ENCODE measurements at regions not wholly inside any gene's neighbourhood (a gene's known extent, or its start where the extent isn't known, plus 50 kb on each side); places are given as distances from the start of the nearest gene placed in this dataset.
A peak's percentile ranks its signal among the peaks of the same experiment; 100 is the strongest.

DNA sequence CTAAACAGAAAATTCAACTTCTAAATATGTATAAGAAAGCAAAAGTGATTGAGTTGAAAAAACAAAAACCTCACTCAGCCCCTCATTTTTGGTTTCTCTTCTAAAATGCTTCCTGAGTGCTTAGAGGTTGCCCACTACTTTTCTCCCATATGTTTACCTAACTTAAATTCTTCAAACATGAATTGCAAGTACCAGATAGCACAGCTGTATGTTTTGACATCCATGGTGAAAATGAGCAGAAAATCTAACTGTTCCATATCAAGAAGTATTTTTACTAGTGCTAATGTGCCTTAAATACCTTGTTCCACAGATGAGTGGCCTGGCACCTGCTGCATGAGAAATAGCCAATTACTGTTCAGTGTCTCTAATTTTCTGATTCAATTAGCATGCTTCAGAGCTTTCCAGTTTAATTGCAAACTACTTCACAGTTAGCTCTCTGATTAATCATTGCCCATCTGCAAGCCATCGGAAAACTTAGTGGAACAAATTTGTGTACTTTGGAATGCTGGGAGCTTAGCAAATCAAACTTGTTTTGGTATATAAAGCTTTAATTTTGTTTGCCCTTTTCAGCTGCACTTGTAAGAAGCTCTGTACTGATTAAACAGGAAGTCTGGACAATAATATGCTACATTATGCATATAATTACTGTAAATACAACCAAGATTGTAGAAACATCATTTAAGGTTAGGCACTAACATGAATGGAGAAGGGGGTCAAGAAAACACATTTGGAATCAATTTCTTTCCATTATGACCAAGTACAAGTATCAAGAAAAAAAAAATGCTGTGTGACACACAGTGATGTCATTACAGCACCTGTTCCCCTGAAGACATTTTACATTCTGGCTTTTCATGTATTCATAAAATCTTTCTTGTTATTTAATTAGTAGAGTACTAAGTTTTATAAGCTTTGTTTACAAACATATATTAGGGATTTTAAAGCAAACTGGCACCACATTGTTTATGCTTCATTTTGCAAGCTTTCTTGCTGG lies 65.6 kb downstream of the POU5F2 start:
- H3K9ac ChIP-seq (ENCODE audit: low read length): 0 out of 2 replicates have a peak overlapping the region, but pooled peaks have one; percentile 2
- H2AFZ ChIP-seq (ENCODE audit: low read depth, low read length): no peak overlapping the region
- no peaks in the 10 kb centered on the region for H3K36me3 ChIP-seq (replicated peaks; ENCODE audit: low read depth, low read length)
- no peaks in the 10 kb centered on the region for H3K79me2 ChIP-seq (ENCODE audit: low read length)
- peaks cover 39% of the 10 kb centered on the region for H3K4me1 ChIP-seq (ENCODE audit: low read length)
- H3K4me2 ChIP-seq (ENCODE audit: low read length): peak overlapping the region; percentile 64
- no peaks in the 10 kb centered on the region for H4K20me1 ChIP-seq (ENCODE audit: insufficient read depth, low read length)
- H3K27me3 ChIP-seq (ENCODE audit: low read depth, low read length): no peaks in the 10 kb centered on the region
- no peak for TF ChIP-seq EZH2phosphoT487 (IDR thresholded peaks at IDR 0.05; ENCODE audit: low read depth)
- TF ChIP-seq, protein P1, sequence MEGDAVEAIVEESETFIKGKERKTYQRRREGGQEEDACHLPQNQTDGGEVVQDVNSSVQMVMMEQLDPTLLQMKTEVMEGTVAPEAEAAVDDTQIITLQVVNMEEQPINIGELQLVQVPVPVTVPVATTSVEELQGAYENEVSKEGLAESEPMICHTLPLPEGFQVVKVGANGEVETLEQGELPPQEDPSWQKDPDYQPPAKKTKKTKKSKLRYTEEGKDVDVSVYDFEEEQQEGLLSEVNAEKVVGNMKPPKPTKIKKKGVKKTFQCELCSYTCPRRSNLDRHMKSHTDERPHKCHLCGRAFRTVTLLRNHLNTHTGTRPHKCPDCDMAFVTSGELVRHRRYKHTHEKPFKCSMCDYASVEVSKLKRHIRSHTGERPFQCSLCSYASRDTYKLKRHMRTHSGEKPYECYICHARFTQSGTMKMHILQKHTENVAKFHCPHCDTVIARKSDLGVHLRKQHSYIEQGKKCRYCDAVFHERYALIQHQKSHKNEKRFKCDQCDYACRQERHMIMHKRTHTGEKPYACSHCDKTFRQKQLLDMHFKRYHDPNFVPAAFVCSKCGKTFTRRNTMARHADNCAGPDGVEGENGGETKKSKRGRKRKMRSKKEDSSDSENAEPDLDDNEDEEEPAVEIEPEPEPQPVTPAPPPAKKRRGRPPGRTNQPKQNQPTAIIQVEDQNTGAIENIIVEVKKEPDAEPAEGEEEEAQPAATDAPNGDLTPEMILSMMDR (IDR thresholded peaks at IDR 0.05; ENCODE audit: low read depth, low read length): no peak
- H3K9me3 ChIP-seq (ENCODE audit: insufficient read depth, low read length): no peaks in the 10 kb centered on the region
- H3K27ac ChIP-seq (ENCODE audit: low read length): peak overlapping the region; percentile 69
- H3K4me3 ChIP-seq (ENCODE audit: low read length): peak overlapping the region; percentile 40

DNA sequence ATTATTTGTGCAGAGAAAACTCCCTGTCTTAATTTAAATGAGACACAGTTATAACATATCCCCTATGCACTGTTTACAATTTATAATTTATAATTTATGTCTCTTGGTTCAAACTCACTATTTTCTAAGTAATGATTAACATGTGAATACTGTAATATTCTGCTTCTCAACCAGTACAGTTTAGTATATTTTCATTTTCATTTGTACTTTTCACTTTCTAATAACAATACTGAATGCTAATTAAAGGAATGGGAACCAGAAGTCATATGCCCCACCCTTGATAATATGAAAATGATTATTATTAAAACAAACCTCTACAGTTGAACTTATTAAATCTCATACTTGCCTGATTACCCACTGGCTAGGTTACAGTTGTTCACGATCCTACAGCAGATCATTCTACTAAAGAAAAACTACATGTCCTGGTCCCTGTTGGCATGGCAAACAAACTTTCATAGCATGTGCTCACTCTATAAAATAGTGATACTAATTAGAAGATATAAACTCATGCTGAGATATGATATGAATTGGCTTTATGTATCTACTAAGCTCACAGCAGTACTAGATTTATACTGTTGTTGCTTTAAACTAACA lies 66.4 kb downstream of the POU5F2 start:
- TF ChIP-seq, protein P1 (IDR thresholded peaks at IDR 0.05; ENCODE audit: low read depth, low read length): no peak
- TF ChIP-seq EZH2phosphoT487 (IDR thresholded peaks at IDR 0.05; ENCODE audit: low read depth): no peak
- H3K9ac ChIP-seq (ENCODE audit: low read length): 0 out of 2 replicates have a peak overlapping the region, but pooled peaks have one; percentile 2
- no peak overlapping the region for H2AFZ ChIP-seq (ENCODE audit: low read depth, low read length)

DNA sequence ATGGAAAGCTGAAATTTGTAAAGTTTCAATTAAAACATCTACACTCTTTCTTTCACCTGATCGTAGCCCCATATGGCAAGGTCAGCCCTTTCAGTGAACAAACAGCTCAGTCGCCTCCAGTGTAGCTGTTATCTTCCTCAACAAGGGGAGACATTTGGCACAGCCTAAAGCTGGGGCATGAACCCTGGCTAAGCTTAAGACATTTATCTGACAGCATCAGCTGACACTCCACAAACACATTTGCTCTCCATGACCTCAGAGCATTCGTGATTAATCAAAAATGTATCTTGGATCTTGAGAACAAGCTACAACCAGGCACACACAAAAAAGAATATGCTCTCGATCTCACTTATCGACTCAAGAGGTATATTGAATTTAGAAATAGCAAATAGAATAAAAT lies 67.3 kb downstream of the POU5F2 start:
- Histone ChIP-seq H4K20me1 (ENCODE audit: insufficient read depth, low read length) (no peaks in the 10 kb centered on the region), H2AFZ (ENCODE audit: low read depth, low read length) (no peak overlapping the region), H3K27me3 (ENCODE audit: low read depth, low read length) (no peaks in the 10 kb centered on the region), H3K36me3 (replicated peaks; ENCODE audit: low read depth, low read length) (no peaks in the 10 kb centered on the region), H3K79me2 (ENCODE audit: low read length) (no peaks in the 10 kb centered on the region), H3K4me2 (ENCODE audit: low read length) (peak overlapping the region; percentile 64), H3K4me1 (ENCODE audit: low read length) (peaks cover 39% of the 10 kb centered on the region), H3K9me3 (ENCODE audit: insufficient read depth, low read length) (no peaks in the 10 kb centered on the region), H3K27ac (ENCODE audit: low read length) (no peak overlapping the region), H3K4me3 (ENCODE audit: low read length) (0 out of 2 replicates have a peak overlapping the region, but pooled peaks have one; percentile 40), H3K9ac (ENCODE audit: low read length) (no peak overlapping the region)
- TF ChIP-seq, protein P1 (IDR thresholded peaks at IDR 0.05; ENCODE audit: low read depth, low read length): no peak
- no peak for TF ChIP-seq EZH2phosphoT487 (IDR thresholded peaks at IDR 0.05; ENCODE audit: low read depth)

More for the DNA sequence above, 66.4 kb downstream of the POU5F2 start:
- Histone ChIP-seq H3K36me3 (replicated peaks; ENCODE audit: low read depth, low read length) (no peaks in the 10 kb centered on the region), H3K4me3 (ENCODE audit: low read length) (peak overlapping the region; percentile 40), H3K4me2 (ENCODE audit: low read length) (peak overlapping the region; percentile 64), H4K20me1 (ENCODE audit: insufficient read depth, low read length) (no peaks in the 10 kb centered on the region), H3K79me2 (ENCODE audit: low read length) (no peaks in the 10 kb centered on the region), H3K9me3 (ENCODE audit: insufficient read depth, low read length) (no peaks in the 10 kb centered on the region), H3K27ac (ENCODE audit: low read length) (peak overlapping the region; percentile 69), H3K27me3 (ENCODE audit: low read depth, low read length) (no peaks in the 10 kb centered on the region), H3K4me1 (ENCODE audit: low read length) (peaks cover 39% of the 10 kb centered on the region)
